Right cardiac atrium (tissue), 5 donors: ENCODE measurements at regions not wholly inside any gene's neighbourhood (a gene's known extent, or its start where the extent isn't known, plus 50 kb on each side); places are given as distances from the start of the nearest gene placed in this dataset.

Experiments
- ATAC-seq, 2 donors: fragments of 200-7000 bp; cut with Tn5 transposase; one replicate each; pipeline versions ENCODE4 v1.8.0 to v1.9.1; 2020; ENCODE audit warnings: moderate library complexity in 2 of 2, mild to moderate bottlenecking in 1 of 2
- DNase-seq, 3 donors: peaks; one replicate each; pipeline ENCODE4 v3.0.0-alpha.2; 2020
- H3K27ac ChIP-seq: one replicate; pipeline ENCODE4 v1.5.1; 2013; ENCODE audit warnings: mild to moderate bottlenecking, low read length, control low read depth, moderate library complexity
- H3K27me3 ChIP-seq: one replicate; pipeline ENCODE4 v1.6.1; 2013; ENCODE audit not compliant: control insufficient read depth, insufficient read depth
- H3K4me1 ChIP-seq: one replicate; pipeline ENCODE4 v1.6.1; 2013; ENCODE audit warnings: low read length; ENCODE audit not compliant: control insufficient read depth, insufficient read depth
- H3K4me3 ChIP-seq: one replicate; pipeline ENCODE4 v1.5.1; 2013; ENCODE audit warnings: low read length, control low read depth
- H3K9me3 ChIP-seq: one replicate; pipeline ENCODE4 v1.6.1; 2013; ENCODE audit warnings: low read length; ENCODE audit not compliant: control insufficient read depth
- WGBS: extraction: QIAGEN DNeasy Blood & Tissue Kit; methylation state at CpG from one replicate; pipeline ENCODE4 v1.1.7; 2013; 5-methylcytosine and 5-hydroxymethylcytosine counted together
- intact Hi-C, 4 donors: fragments of 100-400 bp; cut with DNase I; formaldehyde crosslinking; loops; one replicate each; pipeline versions ENCODE4 v1.11.0 to v1.14.0; 2022 to 2023
- donor health status: healthy with polysubstance abuse.
- donor health status: DM: no; HTN: yes; CAD: no.
- donor health status: DM: no; HTN: no; CAD: no.
- donor health status: DM: no; HTN: yes; CAD: no; lungs with severe emphysema.
- donor health status: DM: yes; HTN: yes; CAD: no.

DNA sequence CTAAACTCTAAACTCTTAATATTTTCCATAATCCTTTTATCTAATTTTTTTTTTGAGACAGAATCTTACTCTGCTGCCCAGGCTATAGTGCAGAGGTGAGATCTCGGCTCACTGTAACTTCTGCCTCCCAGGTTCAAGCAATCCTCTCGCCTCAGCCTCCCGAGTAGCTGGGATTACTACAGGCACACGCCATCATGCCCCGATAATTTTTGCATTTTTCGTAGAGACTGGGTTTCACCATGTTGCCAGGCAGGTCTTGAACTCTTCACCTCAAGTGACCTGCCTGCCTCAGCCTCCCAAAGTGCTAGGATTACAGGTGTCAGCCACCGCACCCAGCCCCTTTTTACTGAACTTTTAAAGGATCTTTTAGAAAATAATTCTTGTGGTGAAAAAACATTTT lies 110.2 kb upstream of the PHF14 start:
- intact Hi-C loops, result no loop called here
- ATAC-seq (no peak), DNase-seq (no peak)
- WGBS, result 88% methylated on average over 7 of the region's 7 CpGs
- no peak overlapping the region for H3K4me3 ChIP-seq
- no peaks in the 10 kb centered on the region for H3K4me1 ChIP-seq
- no peaks in the 10 kb centered on the region for H3K9me3 ChIP-seq
- no peaks in the 10 kb centered on the region for H3K27me3 ChIP-seq
- H3K27ac ChIP-seq, result no peak overlapping the region

DNA sequence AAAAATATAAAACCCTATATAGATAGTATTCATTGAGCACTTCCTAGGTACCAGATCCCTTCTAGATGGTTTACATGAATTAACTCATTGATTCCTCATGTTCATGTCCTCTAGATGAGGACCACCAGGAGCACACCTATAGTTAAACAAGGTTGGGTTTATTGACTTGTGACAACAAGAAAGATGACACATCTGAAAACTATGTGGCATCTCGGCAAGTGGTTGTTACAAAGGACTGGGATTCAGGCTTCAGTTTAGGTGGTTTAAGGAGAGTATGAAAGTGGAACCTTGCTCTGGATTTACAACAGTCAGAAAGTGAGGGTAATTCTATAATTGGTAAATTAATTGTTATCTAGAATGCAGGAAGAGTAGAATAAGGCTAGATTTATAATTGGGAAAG lies 99.0 kb upstream of the PHF14 start:
- ATAC-seq (no peak), DNase-seq (no peak)
- Histone ChIP-seq H3K4me1 (no peaks in the 10 kb centered on the region), H3K27me3 (no peaks in the 10 kb centered on the region), H3K27ac (no peak overlapping the region), H3K4me3 (no peak overlapping the region), H3K9me3 (no peaks in the 10 kb centered on the region)
- intact Hi-C loops, result no loop called here
- WGBS, result 54% methylated on average over 1 of the region's 1 CpG

DNA sequence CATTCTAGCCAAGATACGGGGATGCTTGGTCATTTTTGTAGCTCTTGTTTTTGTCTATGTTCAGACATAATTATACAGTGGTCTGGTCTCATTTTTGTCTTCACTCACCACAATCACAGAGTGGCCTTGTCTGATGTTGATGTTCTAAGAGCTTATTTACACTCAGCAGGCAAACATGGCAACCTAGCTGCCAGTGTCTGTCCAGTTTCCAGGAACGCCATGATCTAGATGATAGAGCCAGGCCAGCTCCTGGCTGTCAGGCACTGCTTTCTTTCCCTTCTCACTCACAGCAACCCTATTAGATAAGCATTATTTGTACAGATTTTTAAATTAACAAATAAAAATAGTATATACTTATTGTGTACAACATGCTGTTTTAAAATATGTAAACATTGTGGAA lies 98.6 kb upstream of the PHF14 start:
- H3K9me3 ChIP-seq, result no peaks in the 10 kb centered on the region
- DNase-seq (peak in 1 of 3 donors; percentile 30), ATAC-seq (peak; percentile 41 to 89)
- no peak overlapping the region for H3K27ac ChIP-seq
- no peaks in the 10 kb centered on the region for H3K27me3 ChIP-seq
- WGBS, result 64% methylated on average over 2 of the region's 2 CpGs
- intact Hi-C loops, result no loop called here
- H3K4me3 ChIP-seq, result no peak overlapping the region
- H3K4me1 ChIP-seq, result no peaks in the 10 kb centered on the region

DNA sequence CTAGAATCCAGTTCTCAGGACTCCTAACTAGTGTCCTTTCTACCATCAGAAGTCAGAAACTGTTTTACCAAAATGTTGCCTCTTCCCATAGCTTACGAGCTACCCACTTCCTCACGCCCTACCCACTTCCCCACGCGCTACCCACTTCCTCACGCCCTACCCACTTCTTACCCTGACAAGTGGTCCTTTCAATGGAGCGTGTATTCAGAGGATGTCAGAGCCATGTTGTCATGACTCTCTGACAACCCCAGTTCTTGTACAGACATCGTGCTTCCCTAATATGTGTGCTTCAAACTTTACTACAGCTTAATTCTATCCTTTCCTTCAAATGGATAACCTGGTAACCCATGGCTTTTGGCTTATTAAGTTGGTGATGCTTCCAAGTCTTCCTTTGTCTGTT lies 84.8 kb upstream of the PHF14 start:
- DNase-seq, result no peak
- 74% methylated on average over 7 of the region's 7 CpGs for WGBS
- intact Hi-C loops, result no loop called here

DNA sequence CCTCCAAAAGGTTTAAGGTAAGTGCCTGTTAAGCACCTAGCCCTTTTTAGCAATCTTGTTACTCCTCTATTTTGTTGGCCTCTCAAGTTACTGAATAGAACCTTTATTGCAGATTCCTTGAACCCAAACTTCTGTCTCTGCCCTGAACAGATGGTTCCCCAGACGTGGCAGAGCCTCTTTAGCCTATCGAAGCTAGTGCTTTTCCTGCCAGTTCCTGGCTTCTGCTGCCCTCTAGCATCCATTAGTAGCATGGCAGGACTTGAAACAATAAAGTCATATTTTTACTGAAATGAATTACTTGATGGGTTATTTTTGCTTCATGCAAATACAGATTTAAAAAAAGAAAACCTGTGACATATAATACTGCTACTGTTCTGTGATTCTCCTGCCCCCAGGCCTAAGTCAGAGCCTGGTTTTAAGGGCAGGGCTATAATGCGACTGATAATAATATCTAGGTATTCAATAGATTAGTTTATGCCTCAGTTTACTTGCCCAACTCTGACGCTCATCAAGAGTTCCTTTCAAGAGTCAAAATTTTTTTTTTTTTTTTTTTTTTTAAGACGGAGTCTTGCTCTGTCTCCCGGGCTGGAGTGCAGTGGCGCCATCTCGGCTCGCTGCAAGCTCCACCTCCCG lies 84.3 kb upstream of the PHF14 start:
- DNase-seq (peak in 1 of 3 donors; percentile 15), ATAC-seq (peak; percentile 63 to 65)
- H3K4me1 ChIP-seq, result no peaks in the 10 kb centered on the region
- 67% methylated on average over 10 of the region's 10 CpGs for WGBS
- H3K9me3 ChIP-seq, result no peaks in the 10 kb centered on the region
- H3K27me3 ChIP-seq, result no peaks in the 10 kb centered on the region
- H3K4me3 ChIP-seq, result no peak overlapping the region
- H3K27ac ChIP-seq, result no peak overlapping the region
- intact Hi-C loops, result no loop called here

More for the DNA sequence above, 84.8 kb upstream of the PHF14 start:
- no peaks in the 10 kb centered on the region for H3K4me1 ChIP-seq
- H3K27ac ChIP-seq, result no peak overlapping the region
- no peaks in the 10 kb centered on the region for H3K9me3 ChIP-seq
- H3K4me3 ChIP-seq, result no peak overlapping the region
- H3K27me3 ChIP-seq, result no peaks in the 10 kb centered on the region
- no peak for ATAC-seq

DNA sequence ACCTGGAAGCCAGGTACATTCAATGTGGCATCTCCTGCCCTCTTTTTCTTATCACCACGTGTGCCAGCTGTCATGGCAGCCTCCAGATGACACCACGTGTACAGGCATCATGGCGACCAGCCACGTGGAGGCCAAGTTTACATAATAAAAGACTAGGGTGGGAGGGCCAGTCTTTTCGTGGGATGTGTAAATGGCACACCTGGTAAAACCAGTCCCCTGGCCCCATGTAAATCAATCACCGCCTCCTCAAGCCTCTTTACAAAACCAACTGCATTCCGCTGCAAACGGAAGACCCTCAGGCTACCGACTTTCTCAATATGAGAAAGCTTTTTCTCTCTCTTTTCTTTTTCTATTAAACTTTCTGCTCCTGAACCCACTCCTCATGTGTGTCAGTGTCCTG lies 65.1 kb upstream of the PHF14 start:
- no peak for DNase-seq
- Histone ChIP-seq H3K4me1 (no peaks in the 10 kb centered on the region), H3K27ac (no peak overlapping the region), H3K9me3 (no peaks in the 10 kb centered on the region), H3K4me3 (no peak overlapping the region), H3K27me3 (no peaks in the 10 kb centered on the region)
- no peak for ATAC-seq
- intact Hi-C loops, result no loop called here
- 63% methylated on average over 9 of the region's 9 CpGs for WGBS

DNA sequence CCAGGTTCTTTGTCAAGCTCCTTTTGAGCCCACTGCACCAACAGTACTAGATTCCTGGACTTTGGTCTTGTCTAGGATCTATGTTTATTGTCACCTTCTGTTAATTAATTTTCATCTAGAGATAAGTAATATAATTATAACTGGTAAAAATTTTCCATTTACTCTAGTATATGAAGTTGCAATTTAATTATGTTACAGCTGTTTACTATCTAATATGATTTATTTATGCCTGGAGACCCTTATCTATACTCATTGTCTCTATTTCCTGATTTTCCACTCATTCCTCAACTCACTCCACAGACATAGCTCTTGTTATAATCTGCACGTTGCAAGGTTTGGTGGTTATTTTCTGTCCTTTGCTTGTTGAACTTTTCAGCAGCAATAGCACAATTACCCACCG lies 63.2 kb upstream of the PHF14 start:
- 82% methylated on average over 2 of the region's 2 CpGs for WGBS
- no peak for ATAC-seq
- H3K27me3 ChIP-seq, result no peaks in the 10 kb centered on the region
- H3K9me3 ChIP-seq, result no peaks in the 10 kb centered on the region
- intact Hi-C loops, result no loop called here
- H3K4me1 ChIP-seq, result no peaks in the 10 kb centered on the region
- no peak for DNase-seq
- no peak overlapping the region for H3K27ac ChIP-seq
- H3K4me3 ChIP-seq, result no peak overlapping the region

DNA sequence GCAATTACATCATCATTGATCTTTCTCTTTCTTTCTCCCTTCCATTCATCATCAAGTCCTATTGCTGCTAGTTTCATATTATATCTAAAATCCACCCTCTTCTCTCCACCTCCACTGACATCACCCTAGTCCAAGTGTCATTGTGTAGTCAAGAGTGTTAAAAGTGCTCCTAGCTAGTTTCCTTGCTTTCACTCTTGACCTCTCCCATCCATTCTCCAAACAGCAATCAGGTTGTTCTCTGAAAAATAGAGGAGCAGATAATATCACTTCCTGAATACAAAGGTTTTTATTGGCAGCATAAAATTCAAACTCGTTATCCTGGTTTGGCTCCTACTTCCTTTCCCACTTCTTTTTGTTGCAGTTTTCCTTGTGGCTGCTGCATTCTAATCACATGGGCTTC lies 61.6 kb upstream of the PHF14 start:
- DNase-seq, result no peak
- no peaks in the 10 kb centered on the region for H3K9me3 ChIP-seq
- no peaks in the 10 kb centered on the region for H3K4me1 ChIP-seq
- intact Hi-C loops, result no loop called here
- no peaks in the 10 kb centered on the region for H3K27me3 ChIP-seq
- no peak overlapping the region for H3K27ac ChIP-seq
- whole genome bisulfite sequencing, result 58% methylated on average over 1 of the region's 1 CpG
- no peak overlapping the region for H3K4me3 ChIP-seq
- ATAC-seq, result no peak

DNA sequence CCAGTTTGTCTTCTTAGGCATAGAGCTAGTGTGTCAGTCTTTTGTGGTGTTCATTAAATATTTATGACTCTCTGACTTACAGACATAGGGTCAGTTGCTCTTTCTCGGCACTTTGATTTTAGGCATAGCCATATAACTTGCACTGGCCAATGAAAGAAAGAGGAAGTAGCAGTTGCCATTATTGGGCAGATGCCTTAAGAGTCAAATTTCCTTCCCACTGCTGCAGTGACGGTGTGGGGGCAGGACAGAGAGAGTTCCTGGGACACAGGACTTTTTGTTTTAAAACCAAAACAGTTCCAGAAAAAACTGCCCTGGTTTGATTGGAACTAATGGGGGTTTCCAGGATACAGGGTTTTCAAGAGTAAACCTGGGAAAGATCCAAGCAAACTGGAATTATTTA lies 60.2 kb upstream of the PHF14 start:
- H3K4me3 ChIP-seq, result no peak overlapping the region
- WGBS, result 47% methylated on average over 2 of the region's 2 CpGs
- no peak for ATAC-seq

DNA sequence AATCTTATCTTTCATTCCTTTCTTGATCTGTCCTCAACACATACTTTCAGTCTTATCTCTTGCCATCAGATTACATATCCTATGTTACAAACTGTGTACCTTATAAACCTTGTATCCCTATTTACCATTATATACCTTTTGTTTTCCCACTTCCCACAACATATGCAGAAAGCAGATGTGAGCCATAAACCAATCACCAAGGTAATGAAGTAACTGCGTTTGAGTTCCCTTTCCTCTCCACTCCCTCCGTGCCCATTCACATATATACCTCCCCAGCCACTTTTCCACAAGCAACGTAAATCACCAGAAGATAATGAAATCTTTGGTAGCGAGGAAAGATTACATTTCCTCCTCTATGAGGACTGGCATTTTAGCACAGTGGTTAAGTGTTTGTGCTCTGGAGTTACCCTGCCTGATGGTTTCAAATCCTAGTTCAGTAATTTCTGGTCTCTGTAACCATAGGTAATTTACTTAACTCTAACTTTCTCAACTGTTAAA lies 55.5 kb upstream of the PHF14 start:
- DNase-seq (no peak), ATAC-seq (no peak)
- no peak overlapping the region for H3K4me3 ChIP-seq
- H3K4me1 ChIP-seq, result no peaks in the 10 kb centered on the region
- intact Hi-C loops, result no loop called here
- 56% methylated on average over 4 of the region's 4 CpGs for WGBS
- H3K27me3 ChIP-seq, result no peaks in the 10 kb centered on the region
- H3K27ac ChIP-seq, result no peak overlapping the region
- no peaks in the 10 kb centered on the region for H3K9me3 ChIP-seq

More for the DNA sequence above, 60.2 kb upstream of the PHF14 start:
- no peak for DNase-seq
- Histone ChIP-seq H3K4me1 (no peaks in the 10 kb centered on the region), H3K9me3 (no peaks in the 10 kb centered on the region), H3K27ac (no peak overlapping the region), H3K27me3 (no peaks in the 10 kb centered on the region)
- intact Hi-C loops, result no loop called here

DNA sequence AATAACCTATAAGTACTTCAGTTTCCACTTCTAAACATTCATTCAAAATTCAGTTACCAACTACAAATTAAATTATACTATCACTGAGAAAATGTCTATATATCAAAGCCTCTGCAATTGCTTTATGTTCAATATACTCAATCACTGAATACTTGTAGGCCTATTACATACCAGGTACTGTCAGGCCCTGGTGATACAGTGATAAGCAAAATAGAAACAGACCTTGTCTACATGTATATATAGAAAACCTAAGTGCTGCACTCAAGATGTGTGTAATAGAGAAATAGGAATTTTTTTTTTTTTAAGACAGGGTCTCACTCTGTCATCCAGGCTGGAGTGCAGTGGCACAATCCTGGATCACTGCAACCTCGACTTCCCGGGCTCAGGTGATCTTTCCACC lies 53.7 kb upstream of the PHF14 start:
- no peaks in the 10 kb centered on the region for H3K4me1 ChIP-seq
- H3K4me3 ChIP-seq, result no peak overlapping the region
- H3K27ac ChIP-seq, result no peak overlapping the region
- DNase-seq (no peak), ATAC-seq (no peak)
- no peaks in the 10 kb centered on the region for H3K27me3 ChIP-seq
- intact Hi-C loops, result no loop called here
- no peaks in the 10 kb centered on the region for H3K9me3 ChIP-seq
- 93% methylated on average over 2 of the region's 2 CpGs for WGBS
